GM23338 (cell line): ENCODE measurements at regions not wholly inside any gene's neighbourhood (a gene's known extent, or its start where the extent isn't known, plus 50 kb on each side); places are given as distances from the start of the nearest gene placed in this dataset.

Experiments
- ATAC-seq: fragments of 200-7000 bp; cut with Tn5 transposase; 3 replicates; pipeline ENCODE4 v1.9.1; 2020
- DNase-seq: peaks from one replicate; pipeline ENCODE4 v3.0.0-alpha.2; 2015; ENCODE audit warnings: low spot score
- H2AFZ ChIP-seq: fragments of 200-600 bp; sonication (generic); 2 replicates; pipeline ENCODE4 v1.8.0; 2016; ENCODE audit warnings: antibody characterized with exemption, mild to moderate bottlenecking, moderate library complexity
- H3F3A ChIP-seq: fragments of 200-600 bp; sonication (generic); replicated peaks from 2 replicates; pipeline ENCODE4 v1.8.0; 2017; ENCODE audit warnings: antibody characterized with exemption, mixed run types, low read depth
- H3K27ac ChIP-seq: fragments of 200-600 bp; sonication (generic); 2 replicates; pipeline ENCODE4 v1.6.1; 2016; ENCODE audit warnings: low read depth
- H3K27me3 ChIP-seq: fragments of 200-600 bp; sonication (generic); 2 replicates; pipeline ENCODE4 v1.8.0; 2016; ENCODE audit warnings: mild to moderate bottlenecking, mixed run types, moderate library complexity; ENCODE audit not compliant: insufficient read depth
- H3K36me3 ChIP-seq: fragments of 200-600 bp; sonication (generic); 2 replicates; pipeline ENCODE4 v1.8.0; 2016; ENCODE audit warnings: mild to moderate bottlenecking; ENCODE audit not compliant: insufficient read depth
- H3K4me1 ChIP-seq: fragments of 200-600 bp; sonication (generic); 2 replicates; pipeline ENCODE4 v1.8.0; 2016; ENCODE audit warnings: mild to moderate bottlenecking, moderate library complexity; ENCODE audit not compliant: insufficient read depth
- H3K4me2 ChIP-seq: fragments of 200-600 bp; sonication (generic); 2 replicates; pipeline ENCODE4 v1.7.1; 2017; ENCODE audit warnings: mixed run types
- H3K4me3 ChIP-seq: fragments of 200-600 bp; sonication (generic); 2 replicates; pipeline ENCODE4 v1.6.1; 2016; ENCODE audit warnings: mixed run types
- H3K79me2 ChIP-seq: fragments of 200-600 bp; sonication (generic); replicated peaks from 2 replicates; pipeline ENCODE4 v1.8.0; 2017; ENCODE audit warnings: mild to moderate bottlenecking; ENCODE audit not compliant: insufficient read depth
- H3K9me2 ChIP-seq: fragments of 200-600 bp; sonication (generic); 2 replicates; pipeline ENCODE4 v1.8.0; 2017; ENCODE audit not compliant: insufficient read depth
- H4K20me1 ChIP-seq: fragments of 200-600 bp; sonication (generic); replicated peaks from 2 replicates; pipeline ENCODE4 v1.8.0; 2017; ENCODE audit warnings: mild to moderate bottlenecking; ENCODE audit not compliant: insufficient read depth
- H3K27ac Mint-ChIP-seq: 2 replicates; pipeline ENCODE4 v1.8.0; 2020; ENCODE audit warnings: inconsistent platforms, mild to moderate bottlenecking, moderate library complexity, mixed read lengths
- H3K27me3 Mint-ChIP-seq: 3 replicates; pipeline ENCODE4 v1.8.0; 2022; ENCODE audit warnings: low read depth, mild to moderate bottlenecking, moderate library complexity, mixed read lengths, inconsistent platforms; ENCODE audit not compliant: insufficient read depth, poor library complexity
- H3K36me3 Mint-ChIP-seq: 3 replicates; pipeline ENCODE4 v1.8.0; 2021; ENCODE audit warnings: low read depth, mild to moderate bottlenecking, inconsistent platforms, moderate library complexity, mixed read lengths
- H3K4me1 Mint-ChIP-seq: 3 replicates; pipeline ENCODE4 v1.8.0; 2020; ENCODE audit warnings: mild to moderate bottlenecking, inconsistent platforms, mixed read lengths
- H3K4me3 Mint-ChIP-seq: 3 replicates; pipeline ENCODE4 v1.8.0; 2021; ENCODE audit warnings: moderate library complexity, mild to moderate bottlenecking, inconsistent platforms, mixed read lengths
- H3K9me3 Mint-ChIP-seq: 3 replicates; pipeline ENCODE4 v1.8.0; 2020; ENCODE audit warnings: moderate library complexity, mild to moderate bottlenecking, inconsistent platforms, mixed read lengths
- CREB1 ChIP-seq: fragments of 250-450 bp; sonication (Bioruptor Pico); IDR thresholded peaks from 2 replicates; pipeline ENCODE4 v1.5.0; 2020; ENCODE audit warnings: low read depth, mild to moderate bottlenecking, moderate library complexity
- EZH2 ChIP-seq: fragments of 200-600 bp; sonication (generic); IDR thresholded peaks from one replicate; pipeline ENCODE4 v1.8.0; 2017; ENCODE audit warnings: antibody characterized with exemption, mild to moderate bottlenecking, low read depth; ENCODE audit not compliant: unreplicated experiment
- EZH2phosphoT487 ChIP-seq: fragments of 200-600 bp; sonication (generic); IDR thresholded peaks from one replicate; pipeline ENCODE4 v1.8.1; 2018; ENCODE audit warnings: antibody characterized with exemption; ENCODE audit not compliant: unreplicated experiment
- JUNB ChIP-seq: IDR thresholded peaks from one replicate; pipeline ENCODE4 v1.6.1; 2016; ENCODE audit warnings: antibody characterized with exemption; ENCODE audit not compliant: unreplicated experiment
- NANOG ChIP-seq: IDR thresholded peaks from 2 replicates; pipeline ENCODE4 v1.6.1; 2016; ENCODE audit warnings: antibody characterized with exemption, borderline replicate concordance
- POLR2AphosphoS5 ChIP-seq: IDR thresholded peaks from 2 replicates; pipeline ENCODE4 v1.6.1; 2016; ENCODE audit warnings: antibody characterized with exemption, low read depth
- REST ChIP-seq: IDR thresholded peaks from one replicate; pipeline ENCODE4 v1.6.1; 2018; ENCODE audit warnings: antibody characterized with exemption; ENCODE audit not compliant: unreplicated experiment
- STAT1 ChIP-seq: IDR thresholded peaks from one replicate; pipeline ENCODE4 v1.6.1; 2016; ENCODE audit warnings: antibody characterized with exemption; ENCODE audit not compliant: unreplicated experiment
- ZNF114 ChIP-seq: fragments of 250-450 bp; sonication (Bioruptor Pico); IDR thresholded peaks from 2 replicates; pipeline ENCODE4 v1.5.0; 2020; ENCODE audit warnings: mild to moderate bottlenecking, moderate library complexity
- ZNF331 ChIP-seq: fragments of 250-450 bp; sonication (Bioruptor Pico); IDR thresholded peaks from 2 replicates; pipeline ENCODE4 v1.5.0; 2020; ENCODE audit warnings: low read depth, mild to moderate bottlenecking, moderate library complexity
- TF ChIP-seq, protein P1 (sequence below): fragments of 250-450 bp; sonication (Bioruptor Pico); IDR thresholded peaks from 2 replicates; pipeline ENCODE4 v1.5.0; 2020; ENCODE audit warnings: mild to moderate bottlenecking, moderate library complexity
- TF ChIP-seq, protein P2 (sequence below), 2 experiments: fragments of 200-600 bp in 1 of 2; sonication (generic) in 1 of 2; conservative IDR thresholded peaks; 2 replicates each; pipeline versions ENCODE4 v1.5.1 to v1.6.1; 2016 to 2017; ENCODE audit warnings: antibody characterized with exemption in 2 of 2, low read depth in 2 of 2, mild to moderate bottlenecking in 2 of 2, moderate library complexity in 1 of 2
- TF ChIP-seq, protein P3 (sequence below): IDR thresholded peaks from 2 replicates; pipeline ENCODE4 v1.6.1; 2016; ENCODE audit warnings: antibody characterized with exemption

DNA sequence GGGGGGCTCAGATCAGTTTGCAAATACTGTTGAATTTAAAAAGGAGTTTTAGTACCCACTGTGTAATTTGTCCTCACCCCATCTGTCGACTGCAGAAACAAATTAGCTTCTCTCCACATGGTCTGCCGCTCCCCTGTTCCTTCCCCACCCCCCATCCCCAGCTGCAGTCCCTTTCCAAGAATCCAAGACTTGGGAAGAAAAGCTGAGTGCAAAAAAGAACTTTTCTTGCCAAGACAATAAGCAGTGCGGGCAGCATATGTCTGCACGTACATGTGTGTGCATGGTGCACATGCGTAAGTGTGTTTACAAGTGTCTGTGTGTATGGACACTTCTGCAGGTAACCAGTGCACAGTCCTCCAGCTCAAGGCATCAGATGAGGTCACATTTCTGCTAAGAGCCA, 125.7 kb upstream of the SMIM23 start:
- no peak overlapping the region for H3K4me3 ChIP-seq
- no peaks in the 10 kb centered on the region for H3K9me2 ChIP-seq
- H4K20me1 ChIP-seq = no peaks in the 10 kb centered on the region
- H3K27ac Mint-ChIP-seq = no peak overlapping the region
- no peaks in the 10 kb centered on the region for H3K36me3 Mint-ChIP-seq
- no peaks in the 10 kb centered on the region for H3K27me3 Mint-ChIP-seq
- H3K9me3 Mint-ChIP-seq = no peaks in the 10 kb centered on the region
- H3F3A ChIP-seq = no peaks in the 10 kb centered on the region
- no peak for TF ChIP-seq ZNF114 (CRISPR knock-in tag)
- TF ChIP-seq EZH2 = no peak
- TF ChIP-seq POLR2AphosphoS5 = no peak
- TF ChIP-seq, protein P1, sequence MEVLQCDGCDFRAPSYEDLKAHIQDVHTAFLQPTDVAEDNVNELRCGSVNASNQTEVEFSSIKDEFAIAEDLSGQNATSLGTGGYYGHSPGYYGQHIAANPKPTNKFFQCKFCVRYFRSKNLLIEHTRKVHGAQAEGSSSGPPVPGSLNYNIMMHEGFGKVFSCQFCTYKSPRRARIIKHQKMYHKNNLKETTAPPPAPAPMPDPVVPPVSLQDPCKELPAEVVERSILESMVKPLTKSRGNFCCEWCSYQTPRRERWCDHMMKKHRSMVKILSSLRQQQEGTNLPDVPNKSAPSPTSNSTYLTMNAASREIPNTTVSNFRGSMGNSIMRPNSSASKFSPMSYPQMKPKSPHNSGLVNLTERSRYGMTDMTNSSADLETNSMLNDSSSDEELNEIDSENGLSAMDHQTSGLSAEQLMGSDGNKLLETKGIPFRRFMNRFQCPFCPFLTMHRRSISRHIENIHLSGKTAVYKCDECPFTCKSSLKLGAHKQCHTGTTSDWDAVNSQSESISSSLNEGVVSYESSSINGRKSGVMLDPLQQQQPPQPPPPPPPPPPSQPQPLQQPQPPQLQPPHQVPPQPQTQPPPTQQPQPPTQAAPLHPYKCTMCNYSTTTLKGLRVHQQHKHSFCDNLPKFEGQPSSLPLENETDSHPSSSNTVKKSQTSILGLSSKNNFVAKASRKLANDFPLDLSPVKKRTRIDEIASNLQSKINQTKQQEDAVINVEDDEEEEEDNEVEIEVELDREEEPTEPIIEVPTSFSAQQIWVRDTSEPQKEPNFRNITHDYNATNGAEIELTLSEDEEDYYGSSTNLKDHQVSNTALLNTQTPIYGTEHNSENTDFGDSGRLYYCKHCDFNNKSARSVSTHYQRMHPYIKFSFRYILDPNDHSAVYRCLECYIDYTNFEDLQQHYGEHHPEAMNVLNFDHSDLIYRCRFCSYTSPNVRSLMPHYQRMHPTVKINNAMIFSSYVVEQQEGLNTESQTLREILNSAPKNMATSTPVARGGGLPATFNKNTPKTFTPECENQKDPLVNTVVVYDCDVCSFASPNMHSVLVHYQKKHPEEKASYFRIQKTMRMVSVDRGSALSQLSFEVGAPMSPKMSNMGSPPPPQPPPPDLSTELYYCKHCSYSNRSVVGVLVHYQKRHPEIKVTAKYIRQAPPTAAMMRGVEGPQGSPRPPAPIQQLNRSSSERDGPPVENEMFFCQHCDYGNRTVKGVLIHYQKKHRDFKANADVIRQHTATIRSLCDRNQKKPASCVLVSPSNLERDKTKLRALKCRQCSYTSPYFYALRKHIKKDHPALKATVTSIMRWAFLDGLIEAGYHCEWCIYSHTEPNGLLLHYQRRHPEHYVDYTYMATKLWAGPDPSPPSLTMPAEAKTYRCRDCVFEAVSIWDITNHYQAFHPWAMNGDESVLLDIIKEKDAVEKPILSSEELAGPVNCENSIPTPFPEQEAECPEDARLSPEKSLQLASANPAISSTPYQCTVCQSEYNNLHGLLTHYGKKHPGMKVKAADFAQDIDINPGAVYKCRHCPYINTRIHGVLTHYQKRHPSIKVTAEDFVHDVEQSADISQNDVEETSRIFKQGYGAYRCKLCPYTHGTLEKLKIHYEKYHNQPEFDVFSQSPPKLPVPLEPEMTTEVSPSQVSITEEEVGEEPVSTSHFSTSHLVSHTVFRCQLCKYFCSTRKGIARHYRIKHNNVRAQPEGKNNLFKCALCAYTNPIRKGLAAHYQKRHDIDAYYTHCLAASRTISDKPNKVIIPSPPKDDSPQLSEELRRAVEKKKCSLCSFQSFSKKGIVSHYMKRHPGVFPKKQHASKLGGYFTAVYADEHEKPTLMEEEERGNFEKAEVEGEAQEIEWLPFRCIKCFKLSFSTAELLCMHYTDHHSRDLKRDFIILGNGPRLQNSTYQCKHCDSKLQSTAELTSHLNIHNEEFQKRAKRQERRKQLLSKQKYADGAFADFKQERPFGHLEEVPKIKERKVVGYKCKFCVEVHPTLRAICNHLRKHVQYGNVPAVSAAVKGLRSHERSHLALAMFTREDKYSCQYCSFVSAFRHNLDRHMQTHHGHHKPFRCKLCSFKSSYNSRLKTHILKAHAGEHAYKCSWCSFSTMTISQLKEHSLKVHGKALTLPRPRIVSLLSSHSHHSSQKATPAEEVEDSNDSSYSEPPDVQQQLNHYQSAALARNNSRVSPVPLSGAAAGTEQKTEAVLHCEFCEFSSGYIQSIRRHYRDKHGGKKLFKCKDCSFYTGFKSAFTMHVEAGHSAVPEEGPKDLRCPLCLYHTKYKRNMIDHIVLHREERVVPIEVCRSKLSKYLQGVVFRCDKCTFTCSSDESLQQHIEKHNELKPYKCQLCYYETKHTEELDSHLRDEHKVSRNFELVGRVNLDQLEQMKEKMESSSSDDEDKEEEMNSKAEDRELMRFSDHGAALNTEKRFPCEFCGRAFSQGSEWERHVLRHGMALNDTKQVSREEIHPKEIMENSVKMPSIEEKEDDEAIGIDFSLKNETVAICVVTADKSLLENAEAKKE (CRISPR knock-in tag) = no peak
- TF ChIP-seq, protein P2, sequence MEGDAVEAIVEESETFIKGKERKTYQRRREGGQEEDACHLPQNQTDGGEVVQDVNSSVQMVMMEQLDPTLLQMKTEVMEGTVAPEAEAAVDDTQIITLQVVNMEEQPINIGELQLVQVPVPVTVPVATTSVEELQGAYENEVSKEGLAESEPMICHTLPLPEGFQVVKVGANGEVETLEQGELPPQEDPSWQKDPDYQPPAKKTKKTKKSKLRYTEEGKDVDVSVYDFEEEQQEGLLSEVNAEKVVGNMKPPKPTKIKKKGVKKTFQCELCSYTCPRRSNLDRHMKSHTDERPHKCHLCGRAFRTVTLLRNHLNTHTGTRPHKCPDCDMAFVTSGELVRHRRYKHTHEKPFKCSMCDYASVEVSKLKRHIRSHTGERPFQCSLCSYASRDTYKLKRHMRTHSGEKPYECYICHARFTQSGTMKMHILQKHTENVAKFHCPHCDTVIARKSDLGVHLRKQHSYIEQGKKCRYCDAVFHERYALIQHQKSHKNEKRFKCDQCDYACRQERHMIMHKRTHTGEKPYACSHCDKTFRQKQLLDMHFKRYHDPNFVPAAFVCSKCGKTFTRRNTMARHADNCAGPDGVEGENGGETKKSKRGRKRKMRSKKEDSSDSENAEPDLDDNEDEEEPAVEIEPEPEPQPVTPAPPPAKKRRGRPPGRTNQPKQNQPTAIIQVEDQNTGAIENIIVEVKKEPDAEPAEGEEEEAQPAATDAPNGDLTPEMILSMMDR (conservative IDR thresholded peaks at IDR 0.05; ENCODE audit: low read depth in 2 of 2) = no peak
- no peak for TF ChIP-seq STAT1
- no peak for TF ChIP-seq NANOG
- no peak for TF ChIP-seq JUNB
- TF ChIP-seq, protein P3, sequence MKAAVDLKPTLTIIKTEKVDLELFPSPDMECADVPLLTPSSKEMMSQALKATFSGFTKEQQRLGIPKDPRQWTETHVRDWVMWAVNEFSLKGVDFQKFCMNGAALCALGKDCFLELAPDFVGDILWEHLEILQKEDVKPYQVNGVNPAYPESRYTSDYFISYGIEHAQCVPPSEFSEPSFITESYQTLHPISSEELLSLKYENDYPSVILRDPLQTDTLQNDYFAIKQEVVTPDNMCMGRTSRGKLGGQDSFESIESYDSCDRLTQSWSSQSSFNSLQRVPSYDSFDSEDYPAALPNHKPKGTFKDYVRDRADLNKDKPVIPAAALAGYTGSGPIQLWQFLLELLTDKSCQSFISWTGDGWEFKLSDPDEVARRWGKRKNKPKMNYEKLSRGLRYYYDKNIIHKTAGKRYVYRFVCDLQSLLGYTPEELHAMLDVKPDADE = no peak
- no peak for TF ChIP-seq ZNF331 (CRISPR knock-in tag)
- TF ChIP-seq EZH2phosphoT487 = no peak
- TF ChIP-seq CREB1 (CRISPR knock-in tag) = no peak
- no peak for TF ChIP-seq REST
- H3K4me2 ChIP-seq = no peak overlapping the region
- H3K27ac ChIP-seq = no peak overlapping the region
- no peak overlapping the region for H3K4me3 Mint-ChIP-seq
- no peaks in the 10 kb centered on the region for H3K36me3 ChIP-seq
- H3K27me3 ChIP-seq = no peaks in the 10 kb centered on the region
- no peak for DNase-seq
- no peak for ATAC-seq
- no peaks in the 10 kb centered on the region for H3K79me2 ChIP-seq
- no peaks in the 10 kb centered on the region for H3K4me1 ChIP-seq
- peaks cover 4% of the 10 kb centered on the region; the same call in 2 of the 3 replicates for H3K4me1 Mint-ChIP-seq
- H2AFZ ChIP-seq = no peak overlapping the region; the same call in 1 of the 2 replicates
